Activated T-cell treated with anti-CD3 and anti-CD28 coated beads, Interleukin-2, amount 50 U/mL, for 1 hour (primary cell): ENCODE measurements at regions not wholly inside any gene's neighbourhood (a gene's known extent, or its start where the extent isn't known, plus 50 kb on each side); places are given as distances from the start of the nearest gene placed in this dataset.

Experiments
- DNase-seq: peaks from one replicate; pipeline ENCODE4 v3.0.0-alpha.2; 2020

DNA sequence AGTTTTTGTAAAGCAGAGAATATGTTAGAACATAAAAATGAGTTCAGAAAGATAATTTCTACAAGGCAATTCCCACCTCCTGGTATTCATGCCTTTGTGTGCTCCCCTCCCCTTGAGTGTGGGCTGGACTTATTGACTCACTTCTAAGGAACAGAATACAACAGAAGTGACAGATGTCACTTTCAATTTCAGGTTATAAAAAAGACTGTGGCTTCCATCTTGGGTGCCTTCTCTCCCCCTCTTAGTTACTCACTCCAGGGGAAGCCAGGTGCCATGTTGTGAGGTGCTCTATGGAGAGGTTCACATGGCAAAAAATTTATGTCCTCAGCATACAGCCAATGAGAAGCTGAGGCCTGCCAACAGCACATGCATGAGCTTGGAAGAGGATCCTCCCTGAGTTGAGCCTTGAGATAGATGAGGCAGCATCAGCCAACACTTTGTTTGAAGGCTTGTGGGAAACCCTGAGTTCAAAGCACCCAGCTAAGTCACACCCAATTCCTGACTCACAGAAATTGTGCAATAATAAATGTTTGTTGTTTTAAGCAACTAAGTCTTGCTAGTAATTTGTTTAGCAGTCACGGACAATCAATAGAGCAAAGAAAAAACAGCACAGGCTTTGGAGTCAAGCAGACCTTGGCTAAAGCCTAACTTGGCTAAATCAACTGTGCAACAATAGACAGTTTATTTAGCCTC, 73.5 kb upstream of the NGF start:
- DNase-seq, result no peak

- no peak for DNase-seq
Observed at GRCh38 chr1:115409094-115410015, 71.3 kb upstream of the NGF start.

DNA sequence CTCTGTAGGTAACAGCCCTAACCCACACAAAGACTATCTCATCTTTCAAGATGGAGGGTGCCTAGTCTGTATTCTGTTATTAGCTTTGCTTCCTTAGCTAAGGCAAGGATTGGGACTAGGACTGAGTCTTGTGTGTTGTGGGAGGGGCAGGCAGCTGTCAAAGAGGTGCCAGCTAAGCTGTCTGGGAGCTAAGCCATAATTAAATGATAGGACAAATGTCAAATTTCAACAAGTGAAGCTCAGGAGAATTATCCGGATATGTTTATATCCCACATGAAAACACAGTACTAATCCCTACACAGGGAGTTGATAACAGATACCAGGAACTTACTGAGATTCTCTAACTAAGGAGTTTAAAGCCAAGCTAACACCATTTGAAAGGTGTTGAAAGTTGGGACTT, 70.5 kb upstream of the NGF start:
- DNase-seq, result no peak

GRCh38 chr1:115404911-115405310, 66.9 kb upstream of the NGF start:
- DNase-seq, result no peak

- no peak for DNase-seq
Observed at GRCh38 chr1:115402753-115403184, 64.7 kb upstream of the NGF start.

GRCh38 chr1:115401676-115402075, 63.6 kb upstream of the NGF start:
- no peak for DNase-seq

- DNase-seq, result no peak
Observed at GRCh38 chr1:115400891-115401290, 62.8 kb upstream of the NGF start.

DNA sequence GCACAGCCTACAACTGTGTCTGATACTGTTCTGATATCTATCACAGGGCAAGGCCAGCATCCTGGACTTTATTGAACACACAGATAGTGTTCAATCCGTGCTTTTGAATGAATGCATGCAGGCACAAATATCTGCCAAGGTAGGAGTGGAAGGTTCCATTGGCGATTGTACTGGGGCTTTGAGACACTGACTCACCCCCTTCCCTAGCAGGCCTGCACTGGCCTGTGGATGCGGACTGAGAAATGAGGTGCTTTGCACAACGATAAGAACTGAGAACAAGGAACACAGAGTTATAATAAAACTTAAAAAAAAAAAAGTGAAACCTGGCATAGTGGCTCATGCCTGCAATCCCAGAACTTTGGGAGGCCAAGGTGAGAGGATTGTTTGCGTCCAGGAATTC, 62.4 kb upstream of the NGF start:
- no peak for DNase-seq

- DNase-seq, result no peak
Observed at GRCh38 chr1:115398745-115399144, 60.7 kb upstream of the NGF start.
